Left lobe of liver (tissue), 2 donors: ENCODE measurements at regions not wholly inside any gene's neighbourhood (a gene's known extent, or its start where the extent isn't known, plus 50 kb on each side); places are given as distances from the start of the nearest gene placed in this dataset.
"Not testable (repeated sequence)": the region's sequence is repeated elsewhere in the genome, so short reads cannot be mapped to it uniquely, and the experiment has no call there.

Experiments
- ATAC-seq: fragments of 200-7000 bp; cut with Tn5 transposase; one replicate; pipeline ENCODE4 v1.9.1; 2020; ENCODE audit warnings: mild to moderate bottlenecking, moderate library complexity
- DNase-seq: peaks from one replicate; pipeline ENCODE4 v3.0.0-alpha.2; 2020; ENCODE audit warnings: low spot score
- donor health status: DM: no; HTN: no; CAD: no; lungs with moderate emphysema.
- donor health status: DM: no; HTN: yes; CAD: no.

DNA sequence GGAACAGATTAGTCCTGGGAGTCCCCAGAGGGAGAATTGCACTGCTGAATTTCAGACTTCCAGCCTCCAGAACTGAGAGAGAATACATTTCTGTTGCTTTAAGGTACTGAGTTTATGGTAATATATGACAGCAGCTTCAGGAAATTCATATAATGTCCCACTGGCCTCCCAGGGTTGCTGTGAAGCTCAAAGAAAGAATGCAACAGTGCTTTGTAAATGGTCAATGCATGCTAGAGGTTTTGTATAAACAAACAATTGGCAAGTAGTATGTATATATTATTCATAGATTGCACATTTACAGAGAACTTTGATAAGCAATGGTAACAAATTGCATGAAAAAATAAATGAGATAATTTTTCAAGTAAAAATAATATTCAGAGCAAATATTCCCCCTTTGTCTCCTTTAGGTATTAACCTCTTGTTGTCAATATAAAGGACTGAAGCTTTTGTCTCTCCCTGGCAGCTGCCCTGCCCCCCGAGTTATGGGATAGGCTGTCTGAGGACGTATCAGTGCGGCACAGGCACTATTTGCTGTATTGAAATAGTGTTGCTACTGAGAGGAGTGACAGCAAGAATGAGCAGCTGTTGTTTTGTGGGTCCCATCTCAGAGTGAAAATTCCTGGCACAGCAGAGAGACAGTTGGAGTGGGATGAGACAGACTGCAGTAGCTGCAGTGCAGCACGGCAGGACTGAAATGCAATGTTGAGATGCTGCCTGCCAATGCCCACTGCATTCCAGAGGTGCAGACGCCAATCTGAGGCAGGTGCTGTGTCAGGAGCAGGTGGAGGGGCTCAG is 194.2 kb upstream of the GLRA1 start:
- DNase-seq: no peak
- no peak for ATAC-seq

DNA sequence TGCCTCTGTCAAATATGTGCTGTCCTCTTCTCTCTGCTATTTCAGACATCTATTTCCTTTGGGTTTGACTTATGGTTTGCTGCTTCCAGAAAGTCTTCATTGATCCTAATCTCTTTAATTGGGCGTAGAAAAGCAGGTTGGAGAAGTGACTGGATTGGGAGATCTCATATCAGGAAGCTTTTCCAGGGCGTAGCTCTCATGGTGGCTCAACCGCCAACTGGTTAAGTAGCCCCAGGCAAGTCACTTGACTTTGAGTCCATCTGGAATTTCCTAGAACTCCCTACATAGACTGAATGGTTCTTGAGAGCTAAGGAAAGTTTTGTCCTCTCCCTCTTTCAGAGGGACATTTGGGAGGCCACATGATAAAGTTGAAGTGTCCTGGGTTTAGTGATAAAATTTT is 192.3 kb upstream of the GLRA1 start:
- no peak for DNase-seq
- ATAC-seq: no peak

DNA sequence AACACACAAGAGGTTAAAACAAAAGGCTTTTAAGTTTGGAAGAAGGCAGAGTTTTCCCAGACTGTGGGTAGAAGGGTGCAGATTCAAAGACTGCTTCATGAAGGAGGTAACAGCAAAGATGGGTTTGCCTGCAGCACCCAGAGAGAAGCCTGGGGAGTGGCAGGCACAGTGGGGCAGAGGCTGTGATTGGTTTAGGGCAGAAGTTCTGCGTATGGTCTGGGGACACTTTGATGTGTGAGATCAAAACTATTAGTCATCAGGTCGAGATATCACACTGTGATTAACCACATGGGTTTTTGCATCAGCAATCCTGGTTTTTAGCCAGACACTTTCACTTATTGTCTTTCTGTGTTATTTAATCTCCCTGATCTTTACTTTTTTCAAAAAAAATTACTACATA is 188.8 kb upstream of the GLRA1 start:
- DNase-seq (no peak), ATAC-seq (no peak)

DNA sequence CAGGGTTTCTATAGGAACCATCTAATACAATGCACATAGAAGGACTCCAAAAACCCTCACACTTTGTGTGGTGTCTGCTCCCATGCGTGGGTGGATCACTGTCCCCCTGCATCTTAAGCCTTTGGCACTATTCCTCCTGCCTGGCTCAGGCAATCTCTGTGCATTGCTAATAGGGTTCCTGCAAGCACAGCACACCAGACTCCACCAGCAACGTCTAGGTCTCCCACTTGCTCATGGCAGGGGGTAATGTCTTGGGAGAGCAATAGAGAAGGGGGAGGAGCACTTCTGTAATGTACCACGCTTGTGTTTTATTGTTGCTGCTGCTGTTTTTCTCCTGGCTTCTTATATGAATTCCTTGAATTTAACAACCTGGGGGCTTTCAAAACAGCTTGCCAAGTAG is 182.6 kb upstream of the GLRA1 start:
- ATAC-seq (no peak), DNase-seq (no peak)

DNA sequence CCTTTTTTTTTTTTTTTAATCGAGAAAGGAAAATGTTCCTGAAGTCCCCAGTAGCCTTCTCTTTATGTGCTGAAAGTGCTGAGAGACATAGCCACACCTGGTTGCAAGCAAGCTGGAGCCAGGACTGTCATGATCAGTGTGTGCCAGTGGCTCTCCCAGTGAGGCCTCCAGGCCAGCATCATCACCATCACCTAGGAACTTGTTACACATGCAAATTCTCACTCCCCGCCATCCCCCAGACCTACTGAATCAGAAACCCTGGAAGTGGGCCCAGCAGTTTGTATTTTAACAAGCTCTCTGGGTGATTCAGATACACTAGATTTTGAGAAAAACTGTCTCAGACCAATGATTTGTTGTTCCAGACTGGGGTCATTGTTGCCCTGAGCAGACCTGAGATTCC is 181.9 kb upstream of the GLRA1 start:
- ATAC-seq (no peak), DNase-seq (no peak)

DNA sequence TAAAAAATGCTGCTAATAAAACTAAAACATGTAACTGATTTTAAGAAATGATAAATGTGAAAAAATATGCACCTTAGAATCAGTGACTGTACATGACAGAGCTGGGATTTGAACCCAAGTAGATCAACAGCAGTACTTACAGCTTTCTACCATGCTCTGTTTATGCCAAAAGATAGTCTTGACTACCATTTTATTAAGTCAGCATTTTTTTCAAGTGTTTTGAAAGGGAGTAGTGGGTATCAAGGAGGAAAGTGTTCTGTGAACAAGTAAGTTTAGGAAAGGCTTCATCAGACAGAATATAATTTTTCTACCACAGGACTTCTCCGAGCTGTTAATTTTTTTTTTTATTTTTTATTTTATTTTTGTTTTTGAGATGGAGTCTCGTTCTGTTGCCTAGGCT is 180.4 kb upstream of the GLRA1 start:
- no peak for DNase-seq
- ATAC-seq: no peak

DNA sequence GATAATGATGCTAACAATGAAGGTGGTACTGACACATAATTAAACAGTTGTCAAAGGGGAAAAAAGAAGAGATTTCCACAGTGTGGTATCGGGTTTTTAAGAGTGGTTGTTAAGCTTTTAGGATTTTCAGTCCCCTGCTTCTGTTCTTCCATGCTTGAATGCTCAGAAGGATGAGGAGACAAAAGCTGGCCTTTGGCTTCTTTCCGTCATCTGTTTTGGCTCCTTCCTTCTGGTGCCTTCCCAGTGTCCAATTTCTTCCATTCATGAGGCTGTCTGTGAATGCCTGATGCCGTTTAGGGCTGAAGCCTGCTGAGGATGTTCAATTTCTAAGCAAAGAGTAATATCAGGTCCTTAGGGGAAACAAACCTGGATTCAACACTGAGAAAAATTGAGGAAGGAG is 179.6 kb upstream of the GLRA1 start:
- ATAC-seq (no peak), DNase-seq (no peak)

DNA sequence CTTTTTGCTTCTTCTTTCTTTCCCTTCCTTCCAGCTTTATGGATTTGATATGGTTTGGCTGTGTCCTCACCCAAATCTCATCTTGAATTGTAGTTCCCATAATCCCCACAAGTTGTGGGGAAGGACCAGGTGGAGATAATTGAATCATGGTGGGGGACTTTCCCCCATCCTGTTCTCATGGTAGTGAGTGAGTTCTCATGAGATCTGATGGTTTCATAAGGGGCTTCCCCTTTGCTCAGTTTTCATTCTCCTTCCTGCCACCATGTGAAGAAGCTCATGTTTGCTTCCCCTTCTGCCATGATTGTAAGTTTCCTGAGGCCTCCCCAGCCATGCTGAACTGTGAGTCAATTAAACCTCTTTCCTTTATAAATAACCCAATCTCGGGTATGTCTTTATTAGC is 178.3 kb upstream of the GLRA1 start:
- not testable (repeated sequence) for ATAC-seq

DNA sequence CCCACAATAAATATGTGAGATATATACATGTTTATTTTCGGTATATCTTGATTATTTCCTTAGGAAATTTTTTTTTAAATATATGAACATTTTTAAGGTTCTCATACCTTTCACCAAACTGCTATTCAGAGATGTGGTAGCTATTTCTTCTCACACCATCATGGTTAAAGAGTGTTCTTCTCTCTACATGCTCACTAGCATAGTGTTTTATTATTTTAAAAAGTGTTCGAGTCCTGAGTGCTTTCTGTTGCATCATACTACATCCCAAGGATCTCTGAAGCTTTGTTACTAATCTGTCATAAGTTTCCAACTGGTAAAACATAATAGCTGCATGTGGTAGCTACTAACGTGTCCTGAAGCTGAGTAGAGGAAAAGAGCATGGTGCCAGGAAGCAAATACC is 177.4 kb upstream of the GLRA1 start:
- ATAC-seq (no peak), DNase-seq (no peak)

More for the DNA sequence above, 178.3 kb upstream of the GLRA1 start:
- not testable (repeated sequence) for DNase-seq

DNA sequence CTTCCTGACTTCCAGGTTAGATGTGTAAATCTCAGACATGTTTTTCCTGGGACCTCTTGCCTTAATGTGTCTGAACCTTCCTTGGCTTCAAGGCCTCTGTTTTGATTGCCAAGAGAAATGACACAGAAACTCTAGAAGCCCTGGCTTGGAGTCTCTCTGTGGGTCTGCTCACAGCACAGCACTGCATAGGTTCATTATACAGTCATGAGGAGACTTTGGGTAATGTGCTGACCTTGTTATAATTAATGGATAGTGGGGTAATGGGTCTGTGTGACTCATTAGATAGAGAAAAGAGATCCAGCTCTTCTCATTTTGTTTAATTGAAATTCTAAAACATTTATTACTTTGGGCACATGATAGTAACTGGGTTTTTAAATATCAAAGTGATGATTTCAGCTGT is 175.8 kb upstream of the GLRA1 start:
- DNase-seq: no peak
- ATAC-seq: no peak

DNA sequence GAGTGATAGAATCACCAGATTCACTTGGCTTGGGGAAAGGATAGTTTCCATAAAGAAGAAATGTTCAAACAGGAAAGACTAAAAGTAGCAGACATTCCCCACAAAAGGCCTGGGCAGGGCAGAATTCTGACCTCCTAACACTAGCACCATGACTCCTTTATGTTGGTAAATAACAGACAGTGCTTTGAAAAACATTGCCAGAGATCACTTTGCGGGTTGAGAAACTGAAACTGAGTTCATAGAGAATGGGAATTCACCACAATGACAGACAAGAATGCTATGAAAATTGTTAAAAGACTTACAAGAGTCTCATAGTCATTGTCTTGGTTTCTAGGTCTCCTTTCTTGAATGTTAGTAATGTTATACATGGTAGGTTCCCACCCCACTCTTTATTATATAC is 172.5 kb upstream of the GLRA1 start:
- no peak for DNase-seq

DNA sequence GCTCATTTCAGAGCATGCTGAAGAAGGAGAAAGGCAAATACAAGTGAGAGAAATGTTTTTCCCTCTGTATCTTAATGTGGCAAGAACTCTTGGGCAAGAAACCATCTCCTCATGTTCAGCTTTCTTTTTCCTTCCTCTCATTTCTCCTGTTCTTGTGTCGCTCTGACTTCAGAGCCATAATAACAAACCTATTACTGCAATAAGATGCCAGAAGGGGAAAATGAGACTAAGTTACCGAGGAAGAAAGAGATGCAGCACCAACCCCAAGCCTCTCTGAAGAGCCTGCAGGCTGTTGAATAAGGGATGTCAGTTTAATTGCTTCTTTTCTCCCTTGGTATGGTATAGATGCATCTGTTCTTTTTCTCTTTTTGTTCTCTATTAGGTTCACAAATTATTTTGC is 170.1 kb upstream of the GLRA1 start:
- no peak for ATAC-seq
- no peak for DNase-seq

More for the DNA sequence above, 172.5 kb upstream of the GLRA1 start:
- ATAC-seq: no peak

DNA sequence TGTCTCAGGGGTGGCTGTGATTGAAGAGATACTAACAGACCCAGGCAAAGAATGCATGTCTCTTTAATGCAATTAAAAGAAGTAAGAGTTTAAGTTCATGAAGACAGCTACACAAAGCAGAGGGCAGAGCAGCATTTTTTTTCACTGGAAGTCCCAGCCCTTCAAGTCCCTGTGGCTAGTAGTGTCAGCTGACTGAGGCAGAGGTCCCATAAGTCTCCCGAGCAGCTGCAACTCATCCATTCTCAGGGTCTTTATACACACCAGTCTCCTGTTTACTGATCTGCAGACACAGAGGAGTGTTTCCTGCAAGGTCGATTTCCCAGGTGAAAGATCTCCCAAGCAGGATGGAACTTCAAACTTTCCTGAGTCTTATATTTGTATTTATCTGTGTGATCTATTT is 169.4 kb upstream of the GLRA1 start:
- ATAC-seq: no peak
- no peak for DNase-seq

DNA sequence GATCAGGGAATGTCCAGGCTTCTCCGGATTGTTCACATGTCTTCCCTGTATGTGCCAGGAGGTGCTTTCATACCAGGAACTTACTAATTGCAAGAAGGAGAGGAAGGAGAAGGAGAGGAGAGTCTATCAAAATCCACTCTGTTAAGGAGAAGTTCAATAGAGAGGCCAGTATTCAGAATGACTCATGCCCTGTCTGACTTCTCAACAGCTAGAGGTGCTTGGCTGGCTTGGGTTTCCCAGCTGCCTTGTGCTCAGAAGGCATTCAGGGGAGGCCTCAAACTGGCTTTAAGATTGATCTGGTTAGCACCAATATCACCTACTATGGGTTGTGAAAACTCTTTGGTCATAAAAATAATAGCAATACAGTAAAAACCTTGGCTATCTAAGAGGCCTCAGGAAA is 167.9 kb upstream of the GLRA1 start:
- no peak for ATAC-seq
- no peak for DNase-seq

DNA sequence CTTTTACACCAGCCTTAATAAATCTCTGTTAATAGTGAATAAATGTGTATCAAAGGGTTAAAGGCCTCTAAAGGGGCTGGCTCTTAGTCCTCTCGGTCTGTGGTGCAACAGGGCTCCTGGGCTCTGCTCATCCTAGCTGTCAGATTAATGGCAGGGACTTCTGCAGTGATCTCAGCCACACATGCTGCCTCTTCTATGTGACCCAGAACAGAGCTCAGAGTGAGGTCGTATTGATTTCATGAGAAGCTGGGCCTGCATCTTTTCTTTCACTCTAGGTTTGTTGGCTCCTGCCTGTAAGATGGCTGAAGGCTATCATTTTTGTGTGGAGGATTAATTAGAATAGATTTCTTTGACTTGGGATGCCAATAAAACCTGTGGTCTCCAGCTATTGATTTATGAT is 165.0 kb upstream of the GLRA1 start:
- DNase-seq: no peak
- ATAC-seq: no peak

DNA sequence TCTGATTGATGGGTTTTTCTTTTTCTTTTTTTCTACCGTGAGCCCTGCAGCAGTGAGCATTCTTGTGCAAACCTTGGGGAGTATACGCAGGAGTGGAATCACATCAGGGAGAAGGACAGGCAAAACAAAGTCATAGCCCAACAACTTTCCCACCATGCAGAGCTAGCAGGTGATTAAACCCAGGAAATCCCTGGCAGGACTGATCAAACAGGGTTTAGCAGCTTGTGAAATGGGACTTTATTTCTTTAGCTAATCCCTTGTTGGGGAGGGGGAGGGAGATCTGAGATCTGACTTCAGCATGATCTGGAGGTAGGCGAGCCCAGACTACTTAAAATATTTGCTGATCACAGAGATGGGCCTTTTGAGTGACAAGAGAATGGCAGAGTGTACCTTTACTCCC is 162.0 kb upstream of the GLRA1 start:
- no peak for ATAC-seq
- no peak for DNase-seq

DNA sequence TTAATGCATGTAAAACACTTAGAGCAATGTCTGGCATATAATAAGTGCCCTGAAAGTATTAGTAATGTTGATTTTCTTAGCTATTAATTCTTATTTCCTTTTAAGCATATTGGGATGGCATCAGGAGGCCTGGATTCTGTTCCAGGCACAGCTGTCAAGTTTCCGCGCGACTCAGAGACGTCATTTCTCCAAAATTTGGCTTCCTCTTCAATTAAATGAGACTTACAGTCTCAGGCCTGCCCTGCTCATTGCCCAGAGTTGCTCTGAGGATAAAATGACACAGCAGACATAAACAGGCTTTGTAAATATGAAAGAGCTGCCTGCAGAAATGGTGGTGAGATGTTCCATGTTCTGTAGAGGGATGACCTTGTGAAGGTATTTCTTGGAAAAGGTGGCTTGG is 159.8 kb upstream of the GLRA1 start:
- DNase-seq (no peak), ATAC-seq (no peak)

DNA sequence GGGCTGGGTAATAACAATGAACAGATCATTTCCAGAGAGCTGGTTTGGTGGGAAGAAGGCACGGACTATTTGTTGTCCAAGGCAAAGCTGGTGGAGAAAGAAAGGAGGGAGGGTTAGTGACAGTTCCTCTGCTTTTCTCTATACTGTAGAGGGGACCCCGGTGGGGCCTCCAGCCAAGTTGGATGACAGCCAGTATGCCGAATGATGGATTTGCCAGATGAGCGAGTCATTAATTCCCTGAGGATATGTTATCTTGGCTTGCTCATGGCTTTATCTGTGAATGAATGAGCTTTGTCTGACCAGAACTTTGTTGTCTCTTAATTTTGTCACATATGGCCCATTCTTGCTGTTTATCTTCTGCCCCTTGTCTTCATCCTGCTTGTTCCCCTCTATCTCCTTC is 158.6 kb upstream of the GLRA1 start:
- ATAC-seq: no peak
- DNase-seq: no peak

DNA sequence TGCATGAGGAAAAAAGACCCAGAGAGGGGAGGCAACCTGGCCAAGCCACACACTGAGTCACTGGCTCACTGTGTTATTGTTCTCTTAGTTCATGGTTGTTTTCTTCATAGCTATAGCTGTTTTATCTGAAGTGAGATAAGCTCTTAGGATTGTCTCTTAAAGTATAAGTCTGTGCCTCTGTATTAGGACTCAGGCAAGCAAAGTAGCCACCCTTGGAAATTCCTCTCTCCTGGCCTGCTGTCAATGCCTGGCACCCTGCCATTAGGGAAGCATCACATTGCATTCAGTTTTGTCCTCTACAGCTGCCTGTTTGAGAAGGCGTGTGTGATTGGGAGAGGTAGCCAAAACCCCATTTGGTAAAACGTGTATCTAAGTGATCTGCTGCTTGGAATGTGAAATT is 147.4 kb upstream of the GLRA1 start:
- ATAC-seq: no peak
- DNase-seq: no peak

DNA sequence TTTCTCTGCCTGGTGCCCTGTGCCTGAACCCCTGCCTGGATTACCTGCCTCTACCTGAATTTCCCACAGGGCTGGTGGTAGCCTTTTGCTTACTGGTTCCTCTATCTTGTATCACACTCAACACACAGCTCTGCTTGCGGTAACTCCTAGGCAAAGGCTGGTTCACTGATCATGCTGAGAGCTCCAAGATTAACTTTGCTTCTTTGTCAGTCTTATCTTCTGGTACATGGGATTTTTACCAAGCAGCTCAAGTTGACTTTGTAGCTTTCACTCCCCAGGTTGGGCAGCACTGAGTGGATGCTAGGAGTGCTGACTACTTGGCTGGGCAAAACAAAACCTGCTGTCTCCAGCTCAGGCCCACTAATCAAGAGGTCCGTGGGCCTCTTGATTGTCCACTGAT is 145.9 kb upstream of the GLRA1 start:
- ATAC-seq (no peak), DNase-seq (no peak)

DNA sequence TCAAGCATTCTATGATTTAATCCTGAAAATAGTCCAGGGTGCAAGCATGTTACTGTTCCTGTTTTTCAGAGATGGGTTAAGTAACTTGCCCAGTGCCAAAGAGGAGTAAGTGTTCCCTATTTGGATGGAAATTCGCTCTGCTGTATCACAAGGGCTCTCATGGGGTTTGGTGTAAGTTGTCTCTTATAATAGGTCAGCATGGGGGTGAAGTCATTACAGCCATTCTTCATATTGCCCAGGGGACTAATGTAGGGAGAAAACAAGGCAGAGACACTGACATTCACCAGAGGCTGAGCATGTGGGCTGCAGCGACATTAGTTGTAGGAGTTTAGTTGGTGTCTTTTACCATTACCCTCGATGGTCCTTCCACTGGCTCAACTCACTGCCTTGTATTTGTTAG is 142.1 kb upstream of the GLRA1 start:
- DNase-seq (no peak), ATAC-seq (no peak)

DNA sequence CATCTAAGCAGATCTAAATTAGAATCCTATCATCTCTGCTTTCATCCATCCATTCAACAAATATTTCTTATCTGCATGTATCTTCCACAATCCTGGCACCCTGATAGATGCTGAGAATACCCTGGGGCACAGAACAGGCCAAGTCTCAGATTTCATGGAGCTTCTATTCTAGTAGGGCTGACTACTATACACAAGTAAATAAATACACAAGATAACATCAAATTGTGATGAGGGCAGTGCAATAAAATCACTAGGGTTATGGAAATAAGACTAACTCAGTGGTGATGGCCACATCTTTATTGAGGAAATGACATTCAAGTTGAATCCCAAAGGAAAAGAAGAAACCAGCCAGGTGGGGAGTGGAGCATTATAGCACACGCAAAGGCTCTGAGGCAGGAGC is 138.4 kb upstream of the GLRA1 start:
- ATAC-seq (no peak), DNase-seq (no peak)

DNA sequence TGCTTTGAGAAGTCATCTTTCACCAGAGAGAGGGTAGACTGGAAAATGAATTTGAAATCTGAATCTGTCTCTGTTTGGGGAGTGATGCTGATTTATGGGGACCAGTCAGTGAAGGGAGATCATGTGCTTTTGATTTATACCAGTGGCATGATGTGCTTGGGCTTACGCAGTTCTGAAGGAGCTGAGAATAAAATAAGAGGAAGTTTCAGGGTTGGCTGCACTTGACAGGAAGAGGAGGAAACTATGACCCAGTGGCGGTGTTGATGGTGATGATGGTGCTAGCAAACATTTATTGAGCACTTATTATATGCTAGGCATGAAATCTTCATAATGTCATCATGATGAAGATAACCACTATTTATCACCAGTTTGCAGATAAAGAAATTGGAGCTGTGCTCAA is 136.4 kb upstream of the GLRA1 start:
- DNase-seq (no peak), ATAC-seq (no peak)
